ENCODE measurements at regions not wholly inside any gene's neighbourhood (a gene's known extent, or its start where the extent isn't known, plus 50 kb on each side); places are given as distances from the start of the nearest gene placed in this dataset.

- no peak for TF ChIP-seq CTCF (IDR thresholded peaks at IDR 0.05)
- no peak for TF ChIP-seq POLR2A (IDR thresholded peaks at IDR 0.05)
These were observed 84.6 kb upstream of the DNAH5 start for GRCh38 chr5:14028938-14029584.

Data from esophagus squamous epithelium (tissue), 4 donors.